HCEC 1CT (cell line): ENCODE measurements at regions not wholly inside any gene's neighbourhood (a gene's known extent, or its start where the extent isn't known, plus 50 kb on each side); places are given as distances from the start of the nearest gene placed in this dataset.
"Not testable (repeated sequence)": the region's sequence is repeated elsewhere in the genome, so short reads cannot be mapped to it uniquely, and the experiment has no call there.

ENCODE experiments used
- DNase-seq: peaks from one replicate; pipeline ENCODE4 v3.0.0-alpha.2; 2017

- peak; percentile 78 for DNase-seq
Measured at GRCh38 chr15:81897057-81897677, 148.7 kb downstream of the MEX3B start.

- no peak for DNase-seq
Measured at GRCh38 chr15:81896356-81896755, 149.5 kb downstream of the MEX3B start.

- DNase-seq = no peak
Measured at GRCh38 chr15:81895723-81896122, 150.1 kb downstream of the MEX3B start.

- no peak for DNase-seq
Measured at GRCh38 chr15:81894061-81894460, 151.8 kb downstream of the MEX3B start.

- no peak for DNase-seq
Measured at GRCh38 chr15:81893182-81893835, 152.5 kb downstream of the MEX3B start.

- no peak for DNase-seq
Measured at GRCh38 chr15:81890496-81890895, 155.3 kb downstream of the MEX3B start.

GRCh38 chr15:81889485-81889881 is 156.3 kb downstream of the MEX3B start:
- no peak for DNase-seq

- DNase-seq = peak; percentile 52
Measured at GRCh38 chr15:81888748-81889484, 156.9 kb downstream of the MEX3B start.

GRCh38 chr15:81887912-81888311 is 157.9 kb downstream of the MEX3B start:
- peak; percentile 70 for DNase-seq

- not testable (repeated sequence) for DNase-seq
Measured at GRCh38 chr15:81887188-81887587, 158.6 kb downstream of the MEX3B start.

- peak; percentile 53 for DNase-seq
Measured at GRCh38 chr15:81886591-81886990, 159.2 kb downstream of the MEX3B start.

GRCh38 chr15:81886080-81886479 is 159.7 kb downstream of the MEX3B start:
- no peak for DNase-seq

- no peak for DNase-seq
Measured at GRCh38 chr15:81885135-81885534, 160.7 kb downstream of the MEX3B start.

- DNase-seq = no peak
Measured at GRCh38 chr15:81882504-81882903, 163.3 kb downstream of the MEX3B start.

- DNase-seq = peak; percentile 10
Measured at GRCh38 chr15:81880833-81881232, 165.0 kb downstream of the MEX3B start.

GRCh38 chr15:81880314-81880713 is 165.5 kb downstream of the MEX3B start:
- DNase-seq = no peak

- DNase-seq = not testable (repeated sequence)
Measured at GRCh38 chr15:81875717-81876116, 170.1 kb downstream of the MEX3B start.

- DNase-seq = not testable (repeated sequence)
Measured at GRCh38 chr15:81870746-81871106, 175.1 kb downstream of the MEX3B start.

GRCh38 chr15:81870062-81870745 is 175.6 kb downstream of the MEX3B start:
- DNase-seq = not testable (repeated sequence)

GRCh38 chr15:81869161-81869954 is 176.5 kb downstream of the MEX3B start:
- DNase-seq = no peak

GRCh38 chr15:81865850-81866537 is 179.8 kb downstream of the MEX3B start:
- DNase-seq = no peak

GRCh38 chr15:81863162-81863561 is 182.7 kb downstream of the MEX3B start:
- peak; percentile 32 for DNase-seq
